ENCODE measurements at regions not wholly inside any gene's neighbourhood (a gene's known extent, or its start where the extent isn't known, plus 50 kb on each side); places are given as distances from the start of the nearest gene placed in this dataset.

- TF ChIP-seq ZNF121 (CRISPR knock-in tag; IDR thresholded peaks at IDR 0.05) (no peak), IRF2 (CRISPR knock-in tag; IDR thresholded peaks at IDR 0.05) (no peak), SRSF9 (IDR thresholded peaks at IDR 0.05; ENCODE audit: borderline replicate concordance, insufficient read depth, low read depth, low read length, poor library complexity, severe bottlenecking) (no peak), CTCF (CRISPR knock-in tag; IDR thresholded peaks at IDR 0.05) (no peak), FOSL1 (CRISPR knock-in tag; IDR thresholded peaks at IDR 0.05; ENCODE audit: borderline replicate concordance) (no peak), ZNF230 (CRISPR knock-in tag; IDR thresholded peaks at IDR 0.05) (no peak), ATF7 (IDR thresholded peaks at IDR 0.05) (no peak), ATF7 (CRISPR knock-in tag; IDR thresholded peaks at IDR 0.05) (no peak), JUND (CRISPR knock-in tag; IDR thresholded peaks at IDR 0.05) (no peak), HDAC6 (IDR thresholded peaks at IDR 0.05; ENCODE audit: low read depth, low read length) (no peak), ZFP36 (IDR thresholded peaks at IDR 0.05; ENCODE audit: borderline replicate concordance, low read depth, low read length, partially characterized antibody) (no peak)
These were observed 339.0 kb upstream of the KLF3 start for GRCh38 chr4:38324861-38325628.
